GM21526 (cell line): ENCODE measurements at regions not wholly inside any gene's neighbourhood (a gene's known extent, or its start where the extent isn't known, plus 50 kb on each side); places are given as distances from the start of the nearest gene placed in this dataset.

Experiments
- ATAC-seq: cut with Tn5 transposase; IDR thresholded peaks from one replicate; pipeline ENCODE4 v1.9.1; 2021; ENCODE audit warnings: moderate library complexity; ENCODE audit not compliant: unreplicated experiment, low FRiP score

DNA sequence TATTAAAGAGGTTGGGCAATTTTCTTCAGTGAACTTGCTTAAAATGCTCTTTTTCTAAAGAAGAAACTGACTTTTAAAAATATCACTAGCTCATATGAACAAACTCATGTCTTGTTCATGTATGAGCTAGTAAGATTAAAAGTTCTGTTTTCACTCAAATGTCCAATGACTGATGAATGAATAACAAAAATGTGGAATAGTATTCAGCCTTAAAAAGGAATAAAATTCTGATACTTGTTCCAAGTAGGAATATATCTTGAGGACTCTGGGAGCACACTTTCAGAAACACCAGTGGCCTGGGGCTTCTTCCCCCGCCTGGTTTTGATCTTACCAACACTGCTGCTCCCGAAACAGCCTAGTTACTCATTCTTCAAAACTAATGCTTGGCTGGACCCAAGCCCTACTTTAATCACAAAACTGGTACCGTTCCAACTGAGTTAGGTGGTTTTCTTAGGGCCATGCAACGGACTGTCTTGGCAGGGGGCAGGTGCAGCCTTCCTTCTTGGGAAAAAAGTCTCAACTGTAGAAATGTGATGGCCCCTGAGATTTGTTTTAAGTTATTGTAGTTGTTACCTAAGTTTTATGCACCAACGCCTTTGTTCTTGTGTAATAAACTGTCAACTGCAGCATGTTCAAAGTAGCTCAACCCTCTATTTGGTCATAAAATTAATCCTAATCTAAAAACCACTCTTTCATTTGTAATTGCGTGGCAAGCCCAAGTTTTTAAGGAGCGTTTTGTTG lies 116.0 kb downstream of the ETS2 start:
- ATAC-seq: no peak

DNA sequence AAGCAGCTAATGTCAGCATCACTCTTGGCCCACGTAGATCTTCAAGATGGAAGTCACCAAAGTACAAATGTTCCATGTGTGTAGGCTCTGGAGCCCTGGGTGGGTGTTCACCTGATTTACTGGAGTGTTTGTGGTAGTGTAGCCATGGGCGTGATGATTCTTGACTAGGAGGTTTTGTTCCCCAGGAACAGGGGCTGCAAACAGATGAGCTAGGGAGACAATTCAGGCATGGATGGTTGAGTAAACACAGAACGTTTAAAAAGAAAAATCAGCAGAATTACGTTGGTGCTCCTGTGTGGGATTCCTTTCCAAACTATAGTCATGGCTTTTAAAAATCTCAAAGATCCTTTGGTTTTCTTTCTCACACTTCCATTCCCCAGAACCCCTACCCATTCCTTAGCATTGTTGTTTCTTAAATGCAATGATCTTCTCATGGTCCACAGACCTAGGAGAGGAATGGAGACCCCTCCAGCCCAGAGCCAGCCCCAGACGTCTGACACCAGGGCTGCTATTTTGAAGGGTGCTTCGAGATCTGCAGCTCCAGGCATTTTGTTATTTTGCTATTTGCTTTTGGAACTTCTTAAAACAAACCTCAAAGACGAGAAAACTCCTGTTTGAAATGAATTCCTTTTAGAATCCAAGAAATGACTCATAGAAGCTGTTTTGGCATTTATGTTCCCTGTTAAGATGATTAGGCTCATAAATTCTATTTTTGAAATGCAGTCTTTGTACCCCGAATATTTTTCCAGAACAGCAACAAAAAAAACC lies 115.1 kb downstream of the ETS2 start:
- ATAC-seq: no peak

DNA sequence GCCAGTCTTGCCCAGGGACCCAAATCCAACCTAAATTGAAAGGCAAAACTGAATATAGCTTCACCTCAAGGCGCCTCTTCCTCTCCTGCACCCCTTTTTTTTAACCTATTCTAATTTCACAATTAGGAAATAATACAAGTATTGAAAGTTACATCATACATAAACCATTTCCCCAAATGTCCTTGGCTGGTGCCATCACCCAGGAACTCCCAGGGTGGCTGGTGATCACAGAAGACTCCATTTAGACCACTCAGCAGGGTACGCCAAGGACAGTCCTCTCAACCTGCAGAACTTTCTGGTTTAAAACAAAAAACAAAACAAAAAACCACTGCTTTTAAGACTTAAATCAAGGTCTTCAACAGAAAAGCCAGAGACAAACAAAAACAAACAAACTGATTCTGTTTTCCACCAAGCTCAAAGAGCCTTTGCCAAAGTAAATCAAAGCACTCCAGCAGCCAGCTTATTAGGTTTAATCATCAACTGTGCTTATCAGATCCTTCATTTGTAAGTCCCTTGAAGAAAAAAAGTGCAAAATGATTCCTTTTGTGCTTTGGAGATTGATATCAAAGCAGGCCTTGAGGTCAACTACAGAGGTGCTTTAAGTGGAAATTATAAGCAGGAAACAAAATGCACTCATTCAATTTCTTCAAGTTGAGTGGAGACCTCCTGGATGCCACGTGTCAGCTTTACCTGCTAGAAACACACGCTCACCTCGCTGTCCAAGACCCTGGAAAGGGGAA lies 113.0 kb downstream of the ETS2 start:
- no peak for ATAC-seq

DNA sequence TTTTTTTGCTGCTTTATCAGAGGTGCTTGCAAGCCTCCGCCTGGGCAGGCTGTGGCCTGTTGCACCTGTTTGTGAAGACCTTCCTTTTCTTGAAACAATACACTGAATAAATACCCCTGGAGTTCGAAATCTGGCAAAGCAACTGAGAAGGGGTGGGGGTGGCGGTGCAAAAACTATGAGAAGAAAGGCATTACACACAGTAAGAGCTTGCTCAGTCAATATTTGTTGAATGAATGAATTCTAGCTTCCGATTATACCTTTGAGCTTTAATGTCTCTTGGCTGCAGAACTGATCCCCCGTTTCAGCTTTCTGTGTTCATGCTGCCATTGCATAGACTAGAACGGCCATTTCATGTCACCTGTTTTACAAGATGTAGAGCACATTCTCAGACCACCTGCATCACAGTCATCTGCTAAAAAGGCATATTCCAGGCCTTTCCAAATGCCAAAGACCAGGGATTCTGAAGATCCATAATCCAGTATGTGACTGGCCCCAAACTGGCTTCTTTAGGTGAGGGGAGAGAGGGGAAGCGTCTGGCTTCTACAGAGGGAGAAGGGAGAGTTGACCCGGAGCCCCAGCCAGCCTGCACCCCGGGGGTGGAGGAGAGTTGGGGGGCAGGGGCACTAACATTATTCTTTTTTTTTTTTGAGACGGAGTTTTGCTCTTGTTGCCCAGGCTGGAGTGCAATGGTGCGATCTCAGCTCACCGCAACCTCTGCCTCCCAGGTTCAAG lies 111.5 kb downstream of the ETS2 start:
- ATAC-seq: no peak

DNA sequence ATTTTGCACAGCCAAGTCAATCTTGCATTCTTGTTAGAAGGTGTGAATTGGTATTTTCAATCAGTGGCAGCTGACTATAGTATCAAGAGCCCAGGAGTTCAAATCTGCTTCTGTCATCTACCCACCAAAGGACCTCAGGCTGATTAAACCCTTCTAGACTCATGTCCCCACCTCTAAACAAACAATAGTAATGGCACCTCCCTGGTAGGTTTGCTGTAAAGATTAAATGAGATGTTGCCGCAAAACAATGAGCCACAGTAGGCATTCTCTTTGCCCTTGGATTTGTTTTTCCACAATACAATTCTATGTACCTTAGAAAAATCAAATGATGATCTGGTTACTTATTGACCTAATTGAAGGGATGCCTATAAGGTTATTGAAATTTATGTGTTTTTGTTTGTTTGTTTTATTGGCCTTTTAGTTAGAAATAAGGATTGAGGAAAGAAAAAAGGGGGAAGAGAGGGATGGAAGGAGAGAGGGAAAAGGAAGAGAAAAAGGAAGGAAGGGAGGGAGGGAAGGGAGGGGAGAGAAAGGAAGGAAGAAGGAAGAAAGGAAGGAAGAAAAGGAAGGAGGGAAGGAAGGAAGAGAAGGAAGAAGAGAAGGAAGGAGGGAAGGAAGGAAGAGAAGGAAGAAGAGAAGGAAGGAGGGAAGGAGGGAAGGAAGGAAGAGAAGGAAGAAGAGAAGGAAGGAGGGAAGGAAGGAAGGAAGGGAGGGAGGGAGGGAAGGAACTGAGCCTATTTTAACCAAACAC lies 110.7 kb downstream of the ETS2 start:
- no peak for ATAC-seq

DNA sequence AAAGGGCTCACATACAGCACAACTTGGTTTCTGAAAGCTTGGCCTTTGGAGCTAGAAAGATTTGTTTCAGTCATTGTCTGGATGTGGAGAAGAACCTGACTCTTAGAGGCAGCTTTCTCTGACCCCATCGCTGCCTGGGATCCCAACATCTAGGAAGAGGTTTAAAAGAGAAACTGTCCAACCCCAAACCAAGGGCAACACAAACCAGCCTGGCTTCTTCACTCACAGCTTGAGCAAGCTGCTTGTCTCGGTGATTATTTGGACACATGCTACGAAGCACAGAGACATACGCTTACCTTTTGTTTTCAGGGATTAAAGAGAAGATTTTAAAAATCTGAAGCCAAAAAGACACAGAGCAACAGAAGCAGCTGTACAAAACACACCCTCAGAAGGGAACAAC lies 109.8 kb downstream of the ETS2 start:
- ATAC-seq: no peak

DNA sequence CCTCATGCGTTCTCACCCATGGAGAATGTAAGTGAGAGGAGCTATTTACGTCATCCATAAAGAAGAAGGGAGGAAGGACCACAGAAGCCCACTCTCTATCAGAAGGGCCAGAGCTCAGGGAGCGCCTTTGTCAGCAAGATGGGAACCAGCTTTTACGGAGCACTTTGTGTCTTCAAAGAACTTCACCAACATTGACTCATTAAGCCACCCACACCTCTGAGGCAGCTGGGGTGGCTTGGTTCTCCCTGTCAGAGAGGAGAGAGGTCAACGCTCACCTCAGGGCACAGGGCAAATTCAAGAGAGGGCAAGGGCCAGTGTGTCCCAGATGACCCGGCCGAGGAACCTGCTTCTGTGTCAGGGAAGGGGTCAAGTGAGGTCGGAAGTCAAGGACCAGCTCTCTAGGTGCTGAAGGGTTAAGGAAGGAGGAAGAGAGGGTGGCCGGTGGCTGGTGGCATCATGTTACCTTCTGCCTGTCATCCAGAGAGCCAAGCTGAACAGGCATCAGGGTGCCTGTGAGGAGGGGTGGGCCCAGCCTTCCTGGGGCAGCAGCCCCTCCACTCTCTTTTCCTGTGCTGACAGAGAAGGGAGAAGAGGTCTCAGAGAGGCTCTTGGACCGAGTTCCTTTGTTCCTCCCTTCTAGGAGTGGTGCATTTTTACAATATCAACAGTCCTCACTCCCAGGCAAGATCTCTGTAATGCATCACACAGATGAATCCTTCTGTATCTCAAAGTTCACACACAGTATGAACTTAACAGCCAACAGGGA lies 109.0 kb downstream of the ETS2 start:
- no peak for ATAC-seq

DNA sequence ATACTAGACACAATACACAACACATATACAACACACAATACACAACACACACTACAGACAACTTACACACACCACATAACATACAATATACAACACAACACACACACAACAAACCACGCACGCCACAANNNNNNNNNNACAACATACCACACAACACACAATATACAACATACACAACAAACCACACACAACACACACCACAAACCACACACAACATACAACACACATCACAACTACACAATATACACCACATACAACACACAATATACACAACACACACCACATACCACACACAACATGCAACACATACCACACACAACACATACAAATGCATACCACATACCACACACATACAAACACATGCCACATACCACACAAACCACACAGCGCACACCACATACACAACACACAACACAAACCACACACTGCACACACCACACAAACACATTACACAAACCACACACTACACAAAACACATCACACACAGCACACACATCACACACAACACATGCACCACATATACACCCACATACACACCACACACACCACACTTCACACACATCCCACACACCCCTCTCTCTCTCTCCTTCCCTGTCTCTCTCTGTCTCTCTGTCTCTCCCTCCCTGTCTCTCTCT lies 108.3 kb downstream of the ETS2 start:
- no peak for ATAC-seq

DNA sequence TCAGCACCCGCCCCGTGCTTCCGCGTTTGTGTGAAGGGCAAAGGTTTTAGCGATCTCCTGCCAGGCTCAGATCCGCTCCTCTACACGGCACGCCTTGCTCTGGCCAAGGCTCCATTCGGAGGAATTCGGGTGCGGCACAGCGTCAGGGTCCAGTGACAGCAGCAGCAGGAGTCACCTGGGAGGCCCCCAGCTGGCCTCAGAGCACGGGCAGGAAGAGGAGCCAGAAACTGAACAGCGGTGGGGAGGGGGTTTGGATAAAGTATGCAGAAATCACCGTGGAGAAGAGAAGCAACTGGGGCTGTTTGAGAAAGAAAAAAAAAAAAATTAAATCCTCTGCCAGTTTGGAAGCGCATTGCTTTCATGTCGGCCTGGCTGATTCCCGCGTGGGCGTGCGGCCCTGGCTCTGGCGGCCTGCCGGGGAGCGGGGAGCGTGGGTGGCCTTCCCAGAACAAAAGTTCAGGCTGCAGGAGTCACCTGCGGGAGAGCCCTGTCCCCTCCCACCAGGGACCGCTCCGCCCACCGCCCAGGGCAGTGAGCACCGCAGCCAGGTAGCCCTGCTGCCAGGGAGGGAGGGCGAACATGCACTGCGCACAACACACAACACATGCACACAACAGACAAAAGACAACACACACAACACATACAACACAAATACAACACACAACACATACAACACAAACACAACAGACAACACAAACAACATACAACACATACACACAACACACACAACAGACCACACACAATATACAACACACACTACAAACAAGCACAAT lies 107.6 kb downstream of the ETS2 start:
- no peak for ATAC-seq

DNA sequence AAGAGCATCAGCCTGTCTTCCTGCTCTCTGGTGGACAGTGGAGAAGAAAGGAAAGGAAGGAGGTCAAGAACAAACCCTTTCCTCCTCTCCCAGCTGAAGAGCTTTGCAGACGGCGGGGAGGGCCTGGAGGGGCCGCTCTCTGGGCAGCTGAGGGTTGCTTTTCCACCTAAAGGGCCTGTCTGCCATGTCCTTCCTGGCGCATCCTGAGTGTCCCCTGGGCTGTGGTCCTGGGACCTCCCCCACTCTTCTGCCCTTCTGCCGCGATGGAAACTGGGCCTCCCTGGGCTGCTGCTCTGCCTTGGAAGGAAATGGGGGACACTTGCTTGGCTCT lies 107.0 kb downstream of the ETS2 start:
- ATAC-seq: no peak

DNA sequence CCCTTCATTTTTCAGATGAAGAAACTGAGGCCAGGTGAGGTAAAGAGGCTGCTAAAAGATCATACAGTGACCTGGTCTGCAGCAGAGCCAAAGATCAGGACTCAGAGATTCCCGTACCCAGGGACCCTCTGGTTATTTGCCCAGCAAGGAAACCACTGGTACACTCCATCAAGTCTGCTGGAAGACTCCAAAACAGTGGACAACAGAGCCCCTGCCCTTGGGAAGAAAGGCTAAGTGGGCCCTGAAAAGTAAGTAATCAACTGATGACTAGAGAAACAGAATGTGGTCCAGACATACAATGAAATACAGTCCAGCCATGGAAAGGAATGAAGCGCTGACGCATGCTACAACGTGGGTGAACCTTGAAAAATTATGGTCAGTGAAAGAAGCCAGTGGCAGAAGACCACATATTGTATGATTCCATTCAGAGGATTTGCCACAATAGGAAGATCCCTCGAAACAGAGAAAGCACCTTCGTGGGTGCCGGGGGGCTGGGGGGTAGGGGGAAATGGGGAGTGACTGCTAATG lies 106.4 kb downstream of the ETS2 start:
- ATAC-seq: no peak

DNA sequence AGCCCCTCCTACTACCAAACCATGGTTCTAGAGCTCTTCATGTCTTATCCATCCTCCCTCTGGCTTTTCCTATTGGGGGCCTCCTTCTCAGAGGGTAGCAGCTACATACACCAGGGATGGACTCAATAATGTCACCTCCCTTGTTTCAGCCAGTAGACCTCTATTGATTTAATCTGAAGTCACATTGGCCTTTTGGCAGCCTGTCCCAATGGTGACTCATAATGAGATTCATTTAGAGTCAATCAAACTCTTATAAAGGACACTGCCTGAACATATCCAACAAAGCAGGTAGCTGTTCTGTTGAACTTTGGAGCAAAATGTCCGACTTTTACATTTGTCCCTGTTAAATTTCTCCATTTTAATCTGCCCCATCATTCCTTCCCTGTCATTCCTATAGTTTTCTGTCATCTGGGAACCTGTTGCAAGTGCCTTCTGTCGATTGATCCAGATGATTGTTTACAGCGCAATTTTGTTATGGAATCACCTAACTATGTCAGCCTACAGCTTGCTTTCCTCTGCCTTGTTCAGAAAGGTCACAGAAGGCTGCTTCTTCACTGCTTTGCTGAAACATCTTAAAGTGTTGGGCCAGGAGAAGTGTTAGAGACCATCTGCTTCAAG lies 105.9 kb downstream of the ETS2 start:
- ATAC-seq: no peak

DNA sequence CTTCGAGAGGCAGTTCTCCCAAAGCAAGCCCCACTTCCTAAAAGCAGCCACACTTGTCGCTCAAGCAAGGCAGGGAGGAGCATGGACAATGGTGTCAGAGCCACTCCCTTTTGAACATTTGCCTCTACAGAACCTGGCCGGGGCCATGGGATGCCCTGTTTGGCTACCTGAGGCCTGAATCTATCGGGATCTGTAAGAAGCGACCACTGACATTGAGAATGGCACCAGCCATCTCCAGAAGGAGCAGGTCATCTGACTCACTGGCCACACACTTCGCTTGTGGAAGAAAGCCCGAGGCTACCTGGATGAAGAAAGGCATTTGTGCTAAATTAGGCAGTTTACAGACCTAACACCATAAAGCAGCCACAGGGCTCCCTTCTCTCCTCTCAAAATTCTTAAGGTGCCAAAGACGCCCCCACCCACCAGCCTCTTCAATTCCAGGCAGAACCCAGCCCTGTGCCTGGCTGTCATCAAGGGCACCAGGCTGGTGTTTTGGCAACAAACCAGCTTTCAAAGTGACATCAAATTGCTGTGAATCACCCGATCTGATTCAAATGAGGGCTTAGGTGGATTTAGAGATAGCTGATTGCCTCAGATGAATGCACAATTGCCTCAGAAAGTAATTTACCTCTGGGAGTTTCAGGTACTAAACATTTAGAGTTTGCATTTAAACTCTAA lies 104.8 kb downstream of the ETS2 start:
- ATAC-seq: no peak

DNA sequence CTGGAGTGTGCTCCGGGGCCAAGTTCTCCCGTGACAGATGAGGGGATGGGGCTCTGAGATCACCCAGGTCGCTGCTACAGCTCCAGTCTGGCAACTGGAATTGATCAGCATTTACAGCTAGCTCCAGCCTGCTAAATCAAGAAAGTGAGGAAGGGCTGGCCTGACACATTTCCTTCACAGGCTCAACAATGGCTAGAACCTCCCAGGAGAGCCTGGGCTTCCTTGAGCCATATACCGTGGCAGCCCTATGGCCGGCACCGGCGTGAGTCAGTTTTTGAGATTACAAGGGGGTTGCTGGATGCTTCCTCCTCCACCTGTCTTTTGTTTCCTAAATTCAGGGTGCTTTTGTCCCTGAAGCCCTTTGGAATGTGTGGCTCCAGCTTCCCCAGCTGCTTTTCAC lies 104.2 kb downstream of the ETS2 start:
- ATAC-seq: no peak

DNA sequence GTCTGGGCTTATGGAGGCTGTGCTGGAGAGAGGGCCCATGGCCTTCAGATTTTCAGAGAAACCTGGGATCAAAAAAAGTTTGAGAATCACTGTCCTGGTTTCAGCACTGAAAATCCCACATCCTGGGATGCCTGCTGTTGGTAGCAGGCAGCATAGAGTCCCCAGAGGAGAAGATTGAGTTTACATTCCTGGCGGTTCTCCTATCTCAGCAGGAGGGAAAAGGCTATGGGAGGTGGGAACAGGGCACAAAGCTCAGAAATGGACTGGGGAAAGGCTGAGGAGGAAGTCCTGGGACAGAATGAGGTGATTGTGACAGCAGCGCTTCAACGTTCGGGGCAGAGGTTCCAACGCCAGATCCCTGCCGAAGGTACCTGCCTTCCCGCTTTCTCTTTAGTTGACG lies 103.4 kb downstream of the ETS2 start:
- ATAC-seq: no peak

DNA sequence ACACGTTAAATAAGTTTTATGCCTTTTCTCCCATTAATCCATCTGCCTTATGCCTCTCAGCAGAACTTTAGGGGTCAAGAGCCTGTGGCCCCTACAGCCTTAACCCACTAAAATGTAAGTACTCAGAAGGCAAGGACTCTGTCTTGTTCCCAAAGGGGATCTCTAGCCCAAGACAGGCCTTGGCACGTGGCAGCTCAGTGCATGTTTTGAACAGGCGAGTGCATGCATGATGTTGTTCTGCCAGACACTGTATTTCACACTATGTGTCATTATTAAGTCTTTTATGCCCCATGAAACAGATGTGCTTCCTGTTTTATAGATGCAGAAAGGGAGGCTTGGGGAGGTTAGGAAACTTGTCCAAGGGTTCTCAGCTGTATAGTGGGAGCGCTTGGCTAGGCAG lies 102.8 kb downstream of the ETS2 start:
- ATAC-seq: no peak

DNA sequence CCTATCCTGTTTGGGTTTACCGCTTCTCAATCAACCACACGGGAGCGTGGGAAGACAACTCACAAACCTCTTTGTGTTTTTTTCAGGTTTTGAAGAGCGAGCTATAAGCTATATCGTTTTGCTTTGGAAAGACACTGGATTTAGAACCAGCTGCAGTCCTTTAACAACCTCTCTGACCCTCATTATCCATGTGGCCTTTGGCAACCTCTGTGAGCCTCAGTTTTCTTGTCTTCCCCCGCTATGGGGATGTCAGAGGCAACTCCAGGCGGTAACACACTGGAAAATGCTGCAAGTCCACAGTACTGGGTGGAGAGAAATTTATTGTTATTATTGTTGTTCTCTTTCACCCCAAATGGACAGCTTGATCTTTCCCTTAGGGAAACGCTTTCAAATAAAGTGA lies 100.0 kb downstream of the ETS2 start:
- ATAC-seq: no peak
